ENCODE measurements at regions not wholly inside any gene's neighbourhood (a gene's known extent, or its start where the extent isn't known, plus 50 kb on each side); places are given as distances from the start of the nearest gene placed in this dataset.
"Not testable (repeated sequence)": the region's sequence is repeated elsewhere in the genome, so short reads cannot be mapped to it uniquely, and the experiment has no call there.

- intact Hi-C loops (cut with DNase I), result no loop called here
- H3K27me3 ChIP-seq (ENCODE audit: control insufficient read depth, insufficient read depth, low read length), result no peaks in the 10 kb centered on the region
- DNase-seq (no peak), FAIRE-seq (no peak)
- H3K9ac ChIP-seq (ENCODE audit: low read length in 3 of 3), result no peak overlapping the region
- no peak overlapping the region for H3K27ac ChIP-seq (ENCODE audit: low read depth in 2 of 2, low read length in 2 of 2)
- no peak for TF ChIP-seq CTCF (IDR thresholded peaks at IDR 0.05; ENCODE audit: borderline replicate concordance, extremely low read depth, insufficient read depth)
- H3K9me3 ChIP-seq (ENCODE audit: control insufficient read depth in 2 of 3, insufficient read depth in 1 of 3, low read length in 3 of 3), result no peaks in the 10 kb centered on the region
- no peaks in the 10 kb centered on the region for H3K4me1 ChIP-seq (ENCODE audit: control insufficient read depth in 2 of 3, insufficient read depth in 2 of 3, low read depth in 1 of 3, low read length in 3 of 3)
- no peak overlapping the region for H3K4me3 ChIP-seq (ENCODE audit: low read length in 3 of 3)
- H3K36me3 ChIP-seq (ENCODE audit: control insufficient read depth in 2 of 3, insufficient read depth in 3 of 3, low read length in 3 of 3), result no peaks in the 10 kb centered on the region
Measured at GRCh38 chr16:60655514-60656153, 1380.6 kb downstream of the CDH8 start.

GRCh38 chr16:60651346-60651745 is 1384.9 kb downstream of the CDH8 start:
- Histone ChIP-seq H3K9me3 (ENCODE audit: control insufficient read depth in 2 of 3, insufficient read depth in 1 of 3, low read length in 3 of 3) (no peaks in the 10 kb centered on the region), H3K27ac (ENCODE audit: low read depth in 2 of 2, low read length in 2 of 2) (no peak overlapping the region), H3K9ac (ENCODE audit: low read length in 3 of 3) (no peak overlapping the region), H3K4me1 (ENCODE audit: control insufficient read depth in 2 of 3, insufficient read depth in 2 of 3, low read depth in 1 of 3, low read length in 3 of 3) (no peaks in the 10 kb centered on the region), H3K4me3 (ENCODE audit: low read length in 3 of 3) (no peak overlapping the region), H3K27me3 (ENCODE audit: control insufficient read depth, insufficient read depth, low read length) (no peaks in the 10 kb centered on the region), H3K36me3 (ENCODE audit: control insufficient read depth in 2 of 3, insufficient read depth in 3 of 3, low read length in 3 of 3) (no peaks in the 10 kb centered on the region)
- no peak for TF ChIP-seq CTCF (IDR thresholded peaks at IDR 0.05; ENCODE audit: borderline replicate concordance, extremely low read depth, insufficient read depth)
- no peak for DNase-seq
- intact Hi-C loops (cut with DNase I), result no loop called here
- no peak for FAIRE-seq

DNA sequence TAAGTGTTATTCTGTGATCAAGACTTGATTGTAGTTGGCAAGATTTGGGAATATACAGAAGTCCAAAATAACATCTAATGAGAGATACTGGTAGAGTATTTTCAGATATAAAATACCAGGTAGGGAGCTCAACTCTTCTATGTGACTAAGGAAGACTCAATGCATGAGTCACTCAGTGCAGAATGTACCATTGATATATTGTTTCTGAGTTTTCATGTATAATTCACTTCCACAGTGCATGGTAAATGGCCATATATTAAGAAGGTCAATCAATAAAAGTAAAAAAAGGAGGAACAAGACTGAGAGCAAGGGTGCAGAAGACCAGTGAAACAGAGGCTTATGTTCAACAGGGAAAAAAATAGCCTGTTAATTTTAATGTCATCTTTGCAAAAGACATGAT is 1387.9 kb downstream of the CDH8 start:
- DNase-seq, result no peak
- FAIRE-seq, result no peak
- no peaks in the 10 kb centered on the region for H3K36me3 ChIP-seq (ENCODE audit: control insufficient read depth in 2 of 3, insufficient read depth in 3 of 3, low read length in 3 of 3)
- H3K27me3 ChIP-seq (ENCODE audit: control insufficient read depth, insufficient read depth, low read length), result no peaks in the 10 kb centered on the region
- H3K4me1 ChIP-seq (ENCODE audit: control insufficient read depth in 2 of 3, insufficient read depth in 2 of 3, low read depth in 1 of 3, low read length in 3 of 3), result no peaks in the 10 kb centered on the region
- no peaks in the 10 kb centered on the region for H3K9me3 ChIP-seq (ENCODE audit: control insufficient read depth in 2 of 3, insufficient read depth in 1 of 3, low read length in 3 of 3)
- H3K9ac ChIP-seq (ENCODE audit: low read length in 3 of 3), result no peak overlapping the region
- intact Hi-C loops (cut with DNase I), result no loop called here
- TF ChIP-seq CTCF (IDR thresholded peaks at IDR 0.05; ENCODE audit: borderline replicate concordance, extremely low read depth, insufficient read depth), result no peak
- H3K27ac ChIP-seq (ENCODE audit: low read depth in 2 of 2, low read length in 2 of 2), result no peak overlapping the region
- H3K4me3 ChIP-seq (ENCODE audit: low read length in 3 of 3), result no peak overlapping the region

DNA sequence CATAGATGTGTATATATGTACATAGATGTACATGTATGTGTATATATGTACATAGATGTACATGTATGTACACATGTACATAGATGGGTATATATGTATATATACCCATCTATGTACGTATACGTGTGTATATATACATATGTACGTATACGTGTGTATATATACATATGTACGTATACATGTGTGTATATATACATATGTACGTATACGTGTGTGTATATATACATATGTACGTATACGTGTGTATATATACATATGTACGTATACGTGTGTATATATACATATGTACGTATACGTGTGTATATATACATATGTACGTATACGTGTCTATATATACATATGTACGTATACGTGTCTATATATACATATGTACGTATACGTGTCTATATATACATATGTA is 1388.8 kb downstream of the CDH8 start:
- H3K4me3 ChIP-seq (ENCODE audit: low read length in 3 of 3); H3K9me3 ChIP-seq (ENCODE audit: control insufficient read depth in 2 of 3, insufficient read depth in 1 of 3, low read length in 3 of 3); H3K36me3 ChIP-seq (ENCODE audit: control insufficient read depth in 2 of 3, insufficient read depth in 3 of 3, low read length in 3 of 3); H3K9ac ChIP-seq (ENCODE audit: low read length in 3 of 3); H3K27me3 ChIP-seq (ENCODE audit: control insufficient read depth, insufficient read depth, low read length); DNase-seq; H3K4me1 ChIP-seq (ENCODE audit: control insufficient read depth in 2 of 3, insufficient read depth in 2 of 3, low read depth in 1 of 3, low read length in 3 of 3); FAIRE-seq; intact Hi-C loops (cut with DNase I); H3K27ac ChIP-seq (ENCODE audit: low read depth in 2 of 2, low read length in 2 of 2): not testable (repeated sequence)

Data from kidney (tissue), 13 donors.